ENCODE measurements at regions not wholly inside any gene's neighbourhood (a gene's known extent, or its start where the extent isn't known, plus 50 kb on each side); places are given as distances from the start of the nearest gene placed in this dataset.

GRCh38 chr21:25375675-25376074 lies 231.6 kb downstream of the MRPL39 start:
- no peak for DNase-seq (ENCODE audit: low spot score)

DNA sequence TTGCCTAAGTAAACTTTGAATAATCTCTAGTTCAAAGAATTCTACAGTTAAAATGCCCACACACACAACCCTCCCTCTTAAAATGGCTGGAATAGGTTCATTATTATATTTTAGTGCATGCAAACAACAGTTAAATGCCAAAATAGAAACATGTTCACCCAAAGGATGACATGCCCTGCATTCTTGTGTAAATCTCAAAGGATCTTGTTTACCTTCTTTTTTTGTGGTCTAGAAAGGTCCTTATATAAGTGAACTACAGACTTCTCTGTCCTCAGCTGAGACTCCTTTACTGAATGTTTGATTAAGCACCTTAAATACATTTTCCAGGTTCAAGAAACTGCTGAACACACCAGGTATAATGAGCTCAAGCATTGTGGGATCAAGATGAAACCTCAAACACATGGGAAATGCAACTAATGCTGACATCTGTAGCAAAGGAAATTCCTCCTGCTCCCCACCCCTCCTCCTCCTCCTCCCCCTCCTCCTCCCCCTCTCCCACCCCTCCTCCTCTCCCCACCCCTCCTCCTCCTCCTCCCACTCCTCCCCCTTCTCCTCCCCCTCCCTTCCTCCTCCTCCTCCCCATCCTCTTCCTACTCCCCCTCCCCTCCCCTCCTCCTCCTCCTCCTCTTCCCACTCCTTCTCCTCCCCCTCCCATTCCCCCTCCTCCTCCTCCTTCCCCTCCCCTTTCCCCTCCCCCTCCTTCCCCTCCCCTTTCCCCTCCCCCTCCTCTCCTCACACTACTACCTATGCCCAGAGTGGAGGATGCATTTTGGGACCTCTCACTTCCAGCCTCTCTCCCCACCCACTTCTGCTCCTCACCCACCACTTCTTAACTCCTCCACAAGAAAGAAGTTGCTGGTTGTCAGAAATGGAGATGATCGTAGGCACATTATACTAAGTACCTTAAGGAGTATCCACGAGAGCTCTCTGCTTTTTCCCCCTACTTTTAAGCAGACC lies 233.9 kb downstream of the MRPL39 start:
- no peak for DNase-seq (ENCODE audit: low spot score)

DNA sequence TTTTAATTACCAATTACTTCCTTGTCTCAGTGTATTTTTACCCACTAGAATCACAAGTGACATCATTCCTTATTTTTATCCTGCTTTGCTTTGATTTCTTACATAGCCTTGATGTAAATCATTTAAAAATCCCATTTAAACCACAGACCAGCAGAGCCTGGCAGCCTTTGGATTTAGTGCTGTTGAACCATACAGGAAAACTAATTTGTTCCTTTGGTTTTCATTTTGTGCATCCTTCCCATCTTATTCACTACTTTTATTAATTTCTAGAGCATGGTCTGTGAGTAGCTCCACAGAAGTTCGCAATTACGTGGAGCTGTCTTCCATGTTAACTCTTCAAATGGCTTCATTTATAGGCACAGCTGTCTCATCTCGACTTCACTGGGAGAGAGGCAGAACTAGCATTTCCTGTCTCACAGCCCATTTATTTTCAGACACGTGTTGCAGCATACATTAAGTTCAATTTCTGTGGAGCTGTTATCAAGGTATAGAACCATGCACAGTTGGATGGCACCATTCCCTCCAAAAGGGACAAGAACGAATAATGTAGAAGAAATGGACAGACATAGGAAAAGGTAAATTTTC lies 235.3 kb downstream of the MRPL39 start:
- no peak for DNase-seq (ENCODE audit: low spot score)

GRCh38 chr21:25370311-25370744 lies 237.0 kb downstream of the MRPL39 start:
- DNase-seq (ENCODE audit: low spot score), result no peak

DNA sequence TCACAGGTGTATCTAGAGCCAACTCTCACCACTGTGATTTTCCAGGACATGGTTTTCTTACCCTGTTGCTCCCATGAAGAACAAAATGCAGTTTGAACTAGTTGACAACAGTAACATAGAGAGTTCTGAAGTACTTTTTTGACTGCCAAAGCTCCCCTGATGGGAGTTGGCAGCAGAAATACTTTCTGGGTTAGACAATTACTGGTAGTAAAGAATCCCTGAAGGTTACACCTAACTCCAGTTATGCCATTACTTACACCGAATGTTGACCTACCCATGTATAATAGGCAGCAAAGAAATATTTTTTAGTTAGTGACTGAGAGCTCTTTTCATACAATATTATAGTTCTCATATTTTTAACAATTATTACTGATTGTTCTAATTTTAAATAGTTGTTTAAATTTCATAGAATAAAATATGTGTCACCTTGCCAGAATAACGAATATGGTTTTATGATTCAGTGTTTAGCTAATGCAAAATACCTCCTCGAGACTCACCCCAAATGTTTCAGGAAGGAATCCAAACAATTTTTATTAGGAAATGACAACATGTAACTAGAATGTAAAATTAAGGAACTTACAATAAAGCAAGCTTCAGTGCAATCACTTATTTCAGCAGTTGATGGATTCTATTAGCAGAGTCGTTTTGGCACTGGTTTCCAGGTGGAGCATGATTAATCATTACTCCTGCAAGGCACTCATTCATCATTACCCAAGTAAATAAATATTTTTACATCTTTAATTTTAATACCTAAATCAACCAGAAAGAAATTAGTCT lies 237.6 kb downstream of the MRPL39 start:
- DNase-seq (ENCODE audit: low spot score), result no peak

DNA sequence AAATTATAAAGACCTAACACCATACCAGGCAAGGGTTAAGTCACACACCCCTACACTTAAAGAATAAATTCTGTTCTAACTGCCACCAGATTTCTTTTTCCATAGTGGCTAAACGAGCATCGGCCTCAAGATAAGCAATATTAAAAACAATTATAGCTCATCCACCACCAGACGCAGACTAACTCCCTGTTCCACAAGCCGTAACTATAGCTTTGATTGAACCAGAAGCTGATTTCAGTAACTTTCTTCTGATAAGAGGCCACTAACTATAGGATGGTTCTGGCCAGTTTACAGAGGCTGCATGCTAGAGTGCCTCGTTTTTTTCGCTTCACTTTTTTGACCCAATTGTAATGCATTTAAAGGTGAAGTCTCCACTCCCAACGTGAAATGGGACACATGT lies 238.8 kb downstream of the MRPL39 start:
- no peak for DNase-seq (ENCODE audit: low spot score)

- no peak for DNase-seq (ENCODE audit: low spot score)
These were observed 241.2 kb downstream of the MRPL39 start for GRCh38 chr21:25366116-25366515.

DNA sequence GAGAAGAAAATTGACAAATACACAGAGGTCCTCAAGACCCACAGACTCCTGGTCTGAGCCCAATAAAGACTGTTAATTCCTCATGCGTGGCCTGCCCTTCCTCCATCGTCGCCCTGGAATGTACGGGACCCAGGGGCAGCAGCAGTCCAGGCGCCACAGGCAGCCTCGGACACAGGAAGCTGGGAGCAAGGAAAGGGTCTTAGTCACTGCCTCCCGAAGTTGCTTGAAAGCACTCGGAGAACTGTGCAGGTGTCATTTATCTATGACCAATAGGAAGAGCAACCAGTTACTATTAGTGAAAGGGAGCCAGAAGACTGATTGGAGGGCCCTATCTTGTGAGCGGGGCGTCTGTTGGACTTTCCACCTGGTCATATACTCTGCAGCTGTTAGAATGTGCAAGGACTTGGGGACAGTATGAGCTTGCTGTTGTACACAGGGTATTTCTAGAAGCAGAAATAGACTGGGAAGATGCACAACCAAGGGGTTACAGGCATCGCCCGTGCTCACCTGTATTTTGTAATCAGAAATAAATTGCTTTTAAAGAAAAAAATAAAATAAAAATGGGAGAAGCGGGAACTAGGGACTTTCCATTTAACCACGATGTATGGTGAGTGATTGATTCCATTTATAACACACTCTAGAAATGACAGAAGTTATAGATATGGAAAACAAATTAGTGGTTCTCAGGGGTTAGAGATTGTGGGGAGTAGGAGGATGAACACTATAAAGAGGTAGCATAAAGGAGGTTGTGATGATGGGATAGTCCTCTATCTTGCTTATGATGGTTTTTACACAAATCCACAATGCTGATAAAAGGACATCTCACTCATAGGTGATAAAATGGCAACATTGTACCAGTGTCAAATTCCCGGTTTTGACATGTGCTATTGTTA lies 244.7 kb downstream of the MRPL39 start:
- DNase-seq (ENCODE audit: low spot score), result no peak

DNA sequence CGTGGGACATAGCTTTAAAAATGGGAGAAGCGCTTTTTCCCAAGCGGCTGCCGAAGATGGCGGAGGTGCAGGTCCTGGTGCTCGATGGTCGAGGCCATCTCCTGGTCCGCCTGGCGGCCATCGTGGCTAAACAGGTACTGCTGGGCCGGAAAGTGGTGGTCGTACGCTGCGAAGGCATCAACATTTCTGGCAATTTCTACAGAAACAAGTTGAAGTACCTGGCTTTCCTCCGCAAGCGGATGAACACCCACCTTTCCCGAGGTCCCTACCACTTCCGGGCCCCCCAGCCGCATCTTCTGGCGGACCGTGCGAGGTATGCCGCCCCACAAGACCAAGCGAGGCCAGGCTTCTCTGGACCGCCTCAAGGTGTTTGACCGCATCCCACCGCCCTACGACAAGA lies 245.5 kb downstream of the MRPL39 start:
- no peak for DNase-seq (ENCODE audit: low spot score)

GRCh38 chr21:25361097-25361496 lies 246.2 kb downstream of the MRPL39 start:
- DNase-seq (ENCODE audit: low spot score), result no peak

- no peak for DNase-seq (ENCODE audit: low spot score)
These were observed 246.7 kb downstream of the MRPL39 start for GRCh38 chr21:25360593-25360992.

DNA sequence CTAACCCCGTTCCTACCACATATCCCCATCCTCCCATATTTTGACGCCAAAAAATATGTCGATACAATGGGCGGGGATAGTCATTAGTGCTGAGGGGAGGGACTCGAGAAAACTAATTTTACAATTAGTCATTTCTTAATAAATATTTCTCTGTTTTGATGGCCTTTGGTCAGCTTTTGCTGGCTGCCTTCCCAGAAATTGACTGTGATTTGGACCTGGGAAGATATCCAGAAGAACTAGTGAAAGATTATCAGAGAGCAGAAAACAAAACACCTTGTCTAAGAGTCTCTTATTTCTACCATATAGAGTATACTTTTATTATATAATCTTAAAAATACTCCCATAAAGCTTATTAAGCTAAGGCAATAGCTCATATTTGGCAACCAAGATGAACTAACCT lies 247.6 kb downstream of the MRPL39 start:
- DNase-seq (ENCODE audit: low spot score), result no peak

DNA sequence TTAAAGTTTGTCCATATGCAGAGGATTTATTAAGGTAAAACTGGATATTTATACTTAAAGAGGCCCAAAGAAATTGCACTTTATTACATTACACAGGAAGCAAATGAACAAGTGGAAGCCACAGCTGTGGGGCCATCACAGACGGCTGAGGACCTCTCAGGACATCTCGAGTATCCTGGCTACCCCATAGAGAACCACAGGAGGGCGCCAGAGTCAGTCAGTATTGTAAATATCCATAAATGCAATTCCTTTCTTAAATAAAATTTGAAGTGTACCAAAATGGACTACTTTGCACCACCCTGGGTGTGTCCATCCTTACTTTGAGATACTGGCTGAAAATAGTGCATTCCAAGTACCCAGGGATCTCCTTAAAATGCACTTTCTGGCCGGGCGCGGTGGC lies 257.2 kb downstream of the MRPL39 start:
- no peak for DNase-seq (ENCODE audit: low spot score)

GRCh38 chr21:25343774-25344545 lies 263.3 kb downstream of the MRPL39 start:
- no peak for DNase-seq (ENCODE audit: low spot score)

DNA sequence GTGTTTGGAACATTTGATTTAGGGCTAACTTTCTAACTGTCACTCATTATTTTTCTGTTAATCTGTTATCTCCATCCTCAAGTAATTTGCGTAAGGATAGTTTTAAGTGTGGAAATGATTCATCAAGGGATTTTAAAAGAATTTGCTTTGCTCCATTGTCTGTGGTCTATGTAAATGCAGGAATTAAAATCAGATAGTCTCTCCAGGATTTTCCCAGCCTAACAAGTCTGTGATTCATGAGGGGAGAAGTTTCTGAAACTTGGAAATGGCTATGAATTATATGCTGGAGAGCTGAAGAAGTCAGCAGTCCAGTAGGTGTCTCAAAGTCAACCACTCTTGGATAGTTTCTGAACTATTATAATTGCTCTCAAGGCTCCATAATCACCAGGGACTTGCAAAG lies 264.5 kb downstream of the MRPL39 start:
- DNase-seq (ENCODE audit: low spot score), result no peak

GRCh38 chr21:25341981-25342380 lies 265.3 kb downstream of the MRPL39 start:
- no peak for DNase-seq (ENCODE audit: low spot score)

- no peak for DNase-seq (ENCODE audit: low spot score)
These were observed 268.9 kb downstream of the MRPL39 start for GRCh38 chr21:25338415-25338814.

DNA sequence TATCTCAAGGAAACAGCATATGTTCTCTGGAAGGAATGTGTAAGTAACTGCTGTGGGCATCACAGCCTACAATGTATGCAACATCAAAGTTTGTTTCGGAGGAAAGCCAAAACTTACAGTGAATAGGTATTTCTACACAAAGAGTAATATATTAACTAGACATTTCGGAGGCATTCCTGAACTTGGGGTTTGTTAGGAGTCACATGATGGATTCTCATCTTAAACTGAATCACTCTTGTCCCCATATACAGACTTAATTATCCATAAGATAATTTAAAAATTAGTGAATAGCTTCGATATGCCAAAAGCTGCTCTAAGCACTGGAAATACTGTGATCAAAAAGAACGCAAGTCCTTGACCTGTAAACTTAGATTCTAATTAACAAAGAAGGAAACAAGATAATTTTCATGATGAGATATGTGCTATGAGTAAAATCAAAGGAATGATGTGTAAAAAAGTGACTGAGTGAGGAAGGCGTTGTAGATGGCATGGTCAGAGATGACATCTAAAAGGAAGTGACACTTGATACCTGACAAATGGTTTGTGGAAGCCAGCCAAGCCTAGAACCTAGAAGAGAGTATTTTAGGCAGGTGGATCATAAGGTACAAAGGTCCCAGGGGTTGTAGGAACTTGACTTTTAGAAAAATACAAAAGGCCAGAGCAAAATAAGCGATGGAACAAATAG lies 273.1 kb downstream of the MRPL39 start:
- DNase-seq (ENCODE audit: low spot score), result no peak

DNA sequence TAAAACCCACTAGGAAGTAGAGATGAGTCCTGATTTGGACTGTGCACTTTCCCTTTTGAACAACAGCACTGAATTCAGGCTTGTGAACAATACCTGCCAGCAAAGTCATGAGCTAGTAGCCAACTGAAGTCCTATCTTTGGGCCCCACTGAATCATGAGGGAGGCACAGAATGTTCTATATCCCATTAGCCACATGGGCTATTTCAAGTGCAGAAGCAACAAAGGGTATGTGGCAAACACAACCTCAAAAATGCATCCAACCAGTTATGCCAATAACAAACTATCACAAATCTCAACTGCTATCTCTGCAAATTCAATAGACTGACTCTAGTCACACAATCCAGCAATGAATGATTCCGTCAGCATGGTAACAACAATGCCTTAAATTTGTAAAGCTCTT lies 276.0 kb downstream of the MRPL39 start:
- no peak for DNase-seq (ENCODE audit: low spot score)

GRCh38 chr21:25330266-25330665 lies 277.0 kb downstream of the MRPL39 start:
- DNase-seq (ENCODE audit: low spot score), result no peak
